ENCODE measurements at regions not wholly inside any gene's neighbourhood (a gene's known extent, or its start where the extent isn't known, plus 50 kb on each side); places are given as distances from the start of the nearest gene placed in this dataset.

GRCh38 chr6:135743476-135743875 is 108.0 kb upstream of the PDE7B start:
- peak; percentile 20 to 63 for DNase-seq
- peaks cover 5% of the 10 kb centered on the region for H3K4me1 ChIP-seq
- no peaks in the 10 kb centered on the region for H3K36me3 ChIP-seq
- H3K27ac ChIP-seq, result no peak overlapping the region
- H3K27me3 ChIP-seq, result no peaks in the 10 kb centered on the region
- no peak overlapping the region for H3K4me3 ChIP-seq
- H3K9me3 ChIP-seq (replicated peaks), result no peaks in the 10 kb centered on the region

DNA sequence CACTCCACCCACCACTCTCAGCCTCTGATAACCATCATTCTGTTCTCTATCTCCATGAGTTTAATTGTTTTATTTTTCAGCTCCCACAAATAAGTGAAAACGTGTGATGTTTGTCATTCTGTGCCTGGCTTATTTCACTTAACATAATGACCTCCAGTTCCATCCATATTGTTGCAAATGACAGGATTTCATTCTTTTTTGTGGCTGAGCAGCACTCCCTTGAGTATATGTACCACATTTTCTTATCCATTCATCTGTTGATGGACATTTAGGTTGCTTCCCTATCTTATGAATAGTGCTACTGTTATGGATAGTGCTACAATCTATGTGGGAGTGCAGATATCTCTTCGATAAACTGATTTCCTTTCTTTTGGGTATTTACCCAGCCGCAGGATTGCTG is 103.3 kb upstream of the PDE7B start:
- Histone ChIP-seq H3K27me3 (no peaks in the 10 kb centered on the region), H3K36me3 (no peaks in the 10 kb centered on the region), H3K4me1 (peaks cover 5% of the 10 kb centered on the region), H3K4me3 (no peak overlapping the region), H3K9me3 (replicated peaks) (no peaks in the 10 kb centered on the region), H3K27ac (no peak overlapping the region)
- DNase-seq, result no peak

- Histone ChIP-seq H3K4me3 (no peak overlapping the region), H3K9me3 (replicated peaks) (no peaks in the 10 kb centered on the region), H3K27ac (no peak overlapping the region), H3K36me3 (no peaks in the 10 kb centered on the region), H3K4me1 (no peaks in the 10 kb centered on the region), H3K27me3 (no peaks in the 10 kb centered on the region)
- no peak for DNase-seq
These were observed 101.4 kb upstream of the PDE7B start for GRCh38 chr6:135750081-135750480.

DNA sequence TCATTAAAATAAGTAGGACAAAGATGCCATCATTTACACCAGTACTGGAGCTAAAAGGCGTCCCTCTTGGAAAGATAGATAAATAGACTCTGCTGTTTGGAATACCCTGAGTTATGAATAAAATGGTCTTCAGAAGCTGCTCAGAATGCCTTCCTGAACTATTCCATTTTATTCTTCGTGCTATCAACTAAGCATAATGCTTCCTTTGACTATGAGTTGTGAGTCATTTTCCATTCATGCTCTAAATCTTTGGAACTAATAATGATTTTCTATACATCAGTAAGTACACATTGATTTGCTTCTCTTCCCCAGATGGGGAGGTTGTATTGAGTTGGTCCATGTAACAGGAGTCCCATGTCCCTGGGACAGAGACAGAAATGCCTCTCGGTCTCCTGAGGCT is 98.3 kb upstream of the PDE7B start:
- no peaks in the 10 kb centered on the region for H3K27me3 ChIP-seq
- no peaks in the 10 kb centered on the region for H3K36me3 ChIP-seq
- DNase-seq, result no peak
- H3K4me1 ChIP-seq, result no peaks in the 10 kb centered on the region
- no peaks in the 10 kb centered on the region for H3K9me3 ChIP-seq (replicated peaks)
- H3K4me3 ChIP-seq, result no peak overlapping the region
- H3K27ac ChIP-seq, result no peak overlapping the region

DNA sequence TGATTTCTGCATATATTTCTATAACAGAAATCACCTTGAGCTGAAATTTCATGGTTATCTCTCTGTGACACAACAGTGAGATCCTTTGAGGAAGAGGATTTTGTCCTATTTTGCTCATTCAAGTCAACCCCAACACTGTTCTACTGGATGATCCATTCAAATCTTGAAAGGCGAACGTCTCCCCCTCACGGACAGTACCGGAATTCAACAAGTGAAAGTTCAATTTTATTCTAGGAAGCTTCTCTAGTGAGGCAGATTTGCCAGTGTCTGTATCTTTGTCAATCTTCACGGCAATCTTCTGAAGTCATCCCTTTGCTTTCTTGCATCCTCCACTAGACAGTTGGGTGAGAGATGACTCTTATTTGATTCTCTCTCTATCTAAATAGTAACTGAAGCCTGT is 91.7 kb upstream of the PDE7B start:
- DNase-seq, result peak in 1 of 2 experiments; percentile 23
- no peak overlapping the region for H3K4me3 ChIP-seq
- H3K9me3 ChIP-seq (replicated peaks), result no peaks in the 10 kb centered on the region

GRCh38 chr6:135774006-135774405 is 77.5 kb upstream of the PDE7B start:
- Histone ChIP-seq H3K4me3 (no peak overlapping the region), H3K27me3 (no peaks in the 10 kb centered on the region), H3K36me3 (no peaks in the 10 kb centered on the region), H3K27ac (no peak overlapping the region), H3K4me1 (no peaks in the 10 kb centered on the region), H3K9me3 (replicated peaks) (no peaks in the 10 kb centered on the region; the same call in 1 of the 2 replicates)
- no peak for DNase-seq

More for the DNA sequence above, 91.7 kb upstream of the PDE7B start:
- Histone ChIP-seq H3K27ac (no peak overlapping the region), H3K36me3 (no peaks in the 10 kb centered on the region), H3K27me3 (no peaks in the 10 kb centered on the region), H3K4me1 (no peaks in the 10 kb centered on the region)

DNA sequence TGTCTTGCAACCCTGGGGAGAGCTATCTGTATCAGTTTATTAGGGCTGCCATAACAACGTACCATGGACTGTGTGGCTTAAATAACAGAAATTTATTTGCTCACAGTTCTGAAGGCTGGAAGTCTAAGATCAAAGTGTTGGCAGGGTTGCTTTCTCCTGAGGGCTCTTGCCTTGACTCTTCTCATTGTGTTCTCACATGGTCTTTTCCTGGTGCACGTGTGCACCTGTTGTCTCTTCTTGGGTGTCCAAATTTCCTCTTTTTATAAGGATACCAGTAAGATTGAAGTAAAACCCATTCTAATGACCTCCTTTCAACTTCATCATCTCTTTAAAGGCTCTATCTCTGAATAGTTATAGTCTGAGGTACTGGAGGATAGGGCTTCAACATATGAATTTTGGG is 72.3 kb upstream of the PDE7B start:
- no peaks in the 10 kb centered on the region for H3K36me3 ChIP-seq
- H3K4me1 ChIP-seq, result no peaks in the 10 kb centered on the region
- no peak for DNase-seq
- H3K27ac ChIP-seq, result no peak overlapping the region
- no peaks in the 10 kb centered on the region for H3K27me3 ChIP-seq
- no peak overlapping the region for H3K4me3 ChIP-seq
- no peaks in the 10 kb centered on the region for H3K9me3 ChIP-seq (replicated peaks)

DNA sequence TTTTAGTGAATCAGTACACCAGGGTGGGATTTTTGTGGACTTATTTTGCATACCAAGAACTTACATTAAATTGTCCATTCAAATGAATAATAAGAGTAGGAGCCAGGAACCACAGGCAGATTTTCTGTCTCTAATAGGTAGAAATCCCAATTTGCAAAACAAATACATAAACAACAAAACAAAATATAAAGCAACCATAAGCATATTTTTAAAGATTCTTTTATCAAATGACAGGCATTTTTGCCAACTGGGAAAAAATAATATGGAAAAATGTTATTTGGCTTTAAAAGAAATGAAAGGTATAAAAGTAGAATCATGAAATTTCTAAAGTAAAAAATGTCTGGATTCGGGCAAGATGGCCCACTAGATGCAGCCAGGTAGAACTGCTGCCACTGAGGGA is 71.2 kb upstream of the PDE7B start:
- DNase-seq, result no peak
- Histone ChIP-seq H3K27me3 (no peaks in the 10 kb centered on the region), H3K4me1 (no peaks in the 10 kb centered on the region), H3K4me3 (no peak overlapping the region), H3K36me3 (no peaks in the 10 kb centered on the region), H3K9me3 (replicated peaks) (no peaks in the 10 kb centered on the region), H3K27ac (no peak overlapping the region)

DNA sequence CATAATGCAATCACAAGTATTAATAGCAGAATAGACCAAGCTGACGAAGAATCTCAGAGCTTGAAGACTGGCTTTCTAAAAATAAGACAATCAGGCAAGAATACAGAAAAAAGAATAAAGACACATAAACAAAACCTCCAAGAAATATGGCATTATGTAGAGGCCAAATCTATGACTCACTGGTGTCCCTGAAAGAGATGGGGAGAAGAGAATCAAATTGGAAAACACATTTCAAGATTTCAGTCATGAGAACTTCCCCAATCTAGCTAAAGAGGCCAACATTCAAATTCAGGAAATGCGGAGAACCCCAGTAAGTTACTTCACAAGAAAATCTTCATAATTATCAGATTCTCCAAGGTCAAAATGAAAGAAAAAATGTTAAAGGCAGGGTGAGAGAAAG is 69.0 kb upstream of the PDE7B start:
- DNase-seq, result no peak
- H3K4me1 ChIP-seq, result no peaks in the 10 kb centered on the region

DNA sequence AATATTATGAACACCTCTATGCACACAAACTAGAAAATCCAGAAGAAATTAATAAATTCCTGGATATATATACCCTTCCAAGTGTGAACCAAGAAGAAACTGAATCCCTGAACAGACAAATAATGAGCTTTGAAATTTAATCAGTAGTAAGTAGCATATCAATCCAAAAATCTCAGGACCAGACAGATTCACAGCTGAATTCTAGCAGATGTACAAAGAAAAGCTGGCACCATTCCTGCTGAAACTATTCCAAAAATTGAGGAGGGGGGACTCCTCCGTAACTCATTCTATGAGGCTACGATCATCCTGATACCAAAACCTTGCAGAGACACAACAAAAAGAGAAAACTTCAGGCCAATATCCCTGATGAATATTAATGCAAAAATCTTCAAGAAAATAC is 67.0 kb upstream of the PDE7B start:
- Histone ChIP-seq H3K4me3 (no peak overlapping the region), H3K27ac (no peak overlapping the region), H3K27me3 (no peaks in the 10 kb centered on the region), H3K36me3 (no peaks in the 10 kb centered on the region), H3K4me1 (no peaks in the 10 kb centered on the region), H3K9me3 (replicated peaks) (no peaks in the 10 kb centered on the region)
- no peak for DNase-seq

More for the DNA sequence above, 69.0 kb upstream of the PDE7B start:
- Histone ChIP-seq H3K27me3 (no peaks in the 10 kb centered on the region), H3K4me3 (no peak overlapping the region), H3K27ac (no peak overlapping the region), H3K36me3 (no peaks in the 10 kb centered on the region), H3K9me3 (replicated peaks) (no peaks in the 10 kb centered on the region)

DNA sequence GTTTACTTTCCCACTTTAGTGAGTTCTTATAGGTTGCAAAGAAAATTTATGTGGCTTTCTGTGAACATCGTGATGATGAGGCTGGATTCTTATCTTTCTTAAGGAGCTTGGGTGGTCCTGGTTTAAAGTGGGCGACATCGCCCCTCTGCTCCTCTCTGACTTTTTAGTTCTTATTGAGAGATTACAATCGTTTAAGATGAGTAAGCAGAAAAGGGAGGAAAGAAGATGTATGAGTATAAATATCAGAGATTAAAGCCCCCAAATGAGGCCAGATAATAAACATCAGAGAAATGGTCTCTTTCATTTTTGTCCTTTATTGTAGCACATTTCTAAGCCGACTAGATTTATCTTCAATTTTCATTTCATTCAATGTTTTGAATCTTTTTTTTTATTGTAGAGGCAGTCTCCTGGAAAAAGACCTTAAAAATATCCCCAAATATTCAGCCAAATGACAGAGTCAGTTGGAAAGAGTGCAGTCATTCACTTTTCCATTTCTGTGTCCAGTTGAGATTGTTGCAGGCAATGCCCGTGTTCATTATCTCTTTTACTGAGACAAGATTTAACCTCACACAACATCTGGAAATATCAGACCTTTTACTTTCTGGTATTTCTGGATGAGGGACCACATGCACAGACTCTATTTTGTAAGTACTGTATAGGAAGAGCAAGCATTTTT is 62.0 kb upstream of the PDE7B start:
- H3K9me3 ChIP-seq (replicated peaks), result no peaks in the 10 kb centered on the region
- H3K36me3 ChIP-seq, result no peaks in the 10 kb centered on the region
- no peak overlapping the region for H3K27ac ChIP-seq
- no peak overlapping the region for H3K4me3 ChIP-seq
- no peak for DNase-seq
- no peaks in the 10 kb centered on the region for H3K27me3 ChIP-seq
- no peaks in the 10 kb centered on the region; the same call in 1 of the 2 replicates for H3K4me1 ChIP-seq

- Histone ChIP-seq H3K4me3 (no peak overlapping the region), H3K4me1 (no peaks in the 10 kb centered on the region; the same call in 1 of the 2 replicates), H3K36me3 (no peaks in the 10 kb centered on the region), H3K9me3 (replicated peaks) (no peaks in the 10 kb centered on the region), H3K27me3 (no peaks in the 10 kb centered on the region), H3K27ac (no peak overlapping the region)
- no peak for DNase-seq
These were observed 60.1 kb upstream of the PDE7B start for GRCh38 chr6:135791441-135791840.

GRCh38 chr6:135796643-135797305 is 54.7 kb upstream of the PDE7B start:
- H3K27ac ChIP-seq, result no peak overlapping the region
- H3K36me3 ChIP-seq, result no peaks in the 10 kb centered on the region
- H3K27me3 ChIP-seq, result 0 out of 2 replicates have a peak, but pooled peaks cover 4% of the 10 kb centered on the region
- no peak overlapping the region for H3K4me3 ChIP-seq
- H3K9me3 ChIP-seq (replicated peaks), result no peaks in the 10 kb centered on the region
- no peaks in the 10 kb centered on the region; the same call in 1 of the 2 replicates for H3K4me1 ChIP-seq
- DNase-seq, result peak in 1 of 2 experiments; percentile 41

DNA sequence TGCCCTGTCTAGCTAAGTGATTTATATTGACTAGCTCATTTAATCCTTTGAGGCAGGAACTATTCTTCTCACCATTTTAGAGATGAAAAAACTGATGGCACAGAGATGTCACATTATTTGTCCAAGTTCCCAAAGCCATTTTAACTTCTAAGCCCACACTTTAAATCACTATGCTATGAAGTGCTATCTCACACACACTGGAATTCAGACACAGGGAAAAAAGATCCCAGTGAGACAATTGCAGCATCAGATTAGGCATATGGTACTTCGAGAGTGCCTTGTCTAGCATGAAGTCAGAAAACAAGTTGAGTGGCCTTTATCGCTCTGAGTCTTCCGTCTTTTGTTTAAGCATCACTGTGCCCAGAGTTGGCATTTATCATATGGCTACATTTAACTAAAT is 54.1 kb upstream of the PDE7B start:
- H3K27ac ChIP-seq, result no peak overlapping the region
- DNase-seq, result no peak
- H3K4me3 ChIP-seq, result no peak overlapping the region
- H3K4me1 ChIP-seq, result no peaks in the 10 kb centered on the region; the same call in 1 of the 2 replicates
- no peaks in the 10 kb centered on the region for H3K9me3 ChIP-seq (replicated peaks)
- H3K27me3 ChIP-seq, result 0 out of 2 replicates have a peak, but pooled peaks cover 4% of the 10 kb centered on the region
- no peaks in the 10 kb centered on the region for H3K36me3 ChIP-seq

DNA sequence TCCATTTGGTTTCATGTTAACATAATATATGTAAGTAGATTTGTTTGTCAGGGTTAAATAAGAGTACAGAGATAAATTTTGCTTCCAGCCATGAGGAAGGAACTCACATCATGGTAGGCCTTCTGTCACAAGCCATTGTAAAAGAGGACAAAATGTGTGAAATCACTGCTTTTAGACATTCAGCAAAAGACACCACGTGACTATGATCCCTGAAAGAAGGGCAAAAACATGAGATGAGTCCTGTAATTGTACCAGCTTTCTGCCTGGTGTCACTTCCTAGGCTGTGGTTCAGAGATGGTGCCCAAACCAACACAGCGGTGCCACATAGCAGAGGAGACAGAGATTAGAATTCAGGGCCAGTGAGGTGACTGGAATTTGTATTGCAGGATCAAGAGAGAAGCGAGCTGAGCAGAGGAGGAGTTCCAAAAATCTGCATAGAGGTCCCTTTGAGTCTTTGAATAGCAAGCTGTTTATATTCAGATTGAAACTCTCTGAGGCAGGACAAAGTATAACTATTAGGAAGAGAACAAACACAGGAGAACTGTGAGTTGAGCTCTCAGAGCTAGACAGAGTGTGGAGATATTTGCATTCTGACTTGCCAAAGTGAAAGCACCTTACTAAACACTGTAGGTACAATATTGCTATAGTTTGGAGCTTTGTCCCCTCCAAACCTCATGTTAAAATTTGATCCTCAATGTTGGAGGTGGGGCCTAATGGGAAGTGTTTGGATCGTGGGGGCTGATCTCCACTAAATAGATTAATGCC is 52.6 kb upstream of the PDE7B start:
- Histone ChIP-seq H3K36me3 (no peaks in the 10 kb centered on the region), H3K4me1 (no peaks in the 10 kb centered on the region; the same call in 1 of the 2 replicates), H3K4me3 (no peak overlapping the region), H3K9me3 (replicated peaks) (no peaks in the 10 kb centered on the region), H3K27me3 (0 out of 2 replicates have a peak, but pooled peaks cover 4% of the 10 kb centered on the region), H3K27ac (no peak overlapping the region)
- DNase-seq, result no peak

Measured in SJCRH30 (cell line).